Activated naive CD4-positive, alpha-beta T cell treated with anti-CD3 and anti-CD28 coated beads, Interleukin-2, amount 50 U/mL, for 72 hours (primary cell): ENCODE measurements at regions not wholly inside any gene's neighbourhood (a gene's known extent, or its start where the extent isn't known, plus 50 kb on each side); places are given as distances from the start of the nearest gene placed in this dataset.

Source experiments
- ATAC-seq, 2 donors: fragments of 150-1000 bp; cut with Tn5 transposase; 2 replicates each; pipeline ENCODE4 v1.10.0; 2021; ENCODE audit warnings: mild to moderate bottlenecking in 2 of 2, moderate library complexity in 2 of 2
- DNase-seq, 2 donors: peaks; one replicate each; pipeline ENCODE4 v3.0.0; 2021 to 2022; ENCODE audit warnings: low spot score in 2 of 2
- H3K27ac Mint-ChIP-seq, 2 donors: one replicate each; pipeline ENCODE4 v1.8.0; 2022; ENCODE audit warnings: mild to moderate bottlenecking in 2 of 2, mixed read lengths in 2 of 2
- H3K36me3 Mint-ChIP-seq, 2 donors: one replicate each; pipeline ENCODE4 v1.8.0; 2022; ENCODE audit warnings: mixed read lengths in 2 of 2
- H3K9me3 Mint-ChIP-seq, 2 donors: one replicate each; pipeline ENCODE4 v1.8.0; 2022; ENCODE audit warnings: mixed read lengths in 2 of 2

DNA sequence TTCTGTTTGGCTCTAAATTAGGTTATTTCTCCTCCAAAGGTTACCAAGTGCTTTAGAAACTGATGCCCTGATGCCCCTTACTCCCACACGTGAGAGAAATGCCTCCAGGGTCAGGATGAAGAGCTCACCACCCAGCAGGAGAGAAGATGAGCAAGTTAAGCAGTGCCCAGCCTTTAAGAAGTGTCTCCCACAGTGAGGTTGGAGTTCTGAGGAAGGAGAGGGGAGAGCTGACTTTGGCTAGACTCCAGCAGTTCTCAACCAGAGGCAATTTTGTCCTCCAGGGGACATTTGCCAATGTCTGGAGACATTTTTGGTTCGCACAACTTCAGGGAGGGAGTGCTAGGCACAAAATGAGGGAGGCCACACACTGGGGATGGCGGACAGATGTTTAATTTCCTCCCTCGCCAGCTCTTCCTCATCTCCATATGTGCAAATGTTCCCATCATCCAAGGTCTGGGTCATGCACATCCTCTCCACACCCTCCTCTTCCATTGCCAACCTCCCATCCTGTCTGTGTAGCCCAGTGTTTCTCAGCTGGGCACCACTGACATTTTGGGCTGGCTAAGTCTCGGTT lies 50.6 kb upstream of the SLC7A14 start:
- ATAC-seq (no peak), DNase-seq (no peak)
- Mint-ChIP-seq H3K36me3 (no peaks in the 10 kb centered on the region), H3K27ac (no peak overlapping the region), H3K9me3 (no peaks in the 10 kb centered on the region)
